AG10803 (cell line): ENCODE measurements at regions not wholly inside any gene's neighbourhood (a gene's known extent, or its start where the extent isn't known, plus 50 kb on each side); places are given as distances from the start of the nearest gene placed in this dataset.
A peak's percentile ranks its signal among the peaks of the same experiment; 100 is the strongest.
"Not testable (repeated sequence)": the region's sequence is repeated elsewhere in the genome, so short reads cannot be mapped to it uniquely, and the experiment has no call there.

Experiments
- DNase-seq: peaks from one replicate; pipeline ENCODE4 v3.0.0; 2010; ENCODE audit warnings: low read depth
- H3K4me3 ChIP-seq: 2 replicates; pipeline ENCODE4 v1.5.1; 2011; ENCODE audit warnings: mild to moderate bottlenecking, low read length, control low read depth
- TF ChIP-seq, protein P1 (sequence below): conservative IDR thresholded peaks from 2 replicates; pipeline ENCODE4 v1.5.1; 2011; ENCODE audit warnings: mild to moderate bottlenecking, low read length, control low read depth, inconsistent platforms

- TF ChIP-seq, protein P1, sequence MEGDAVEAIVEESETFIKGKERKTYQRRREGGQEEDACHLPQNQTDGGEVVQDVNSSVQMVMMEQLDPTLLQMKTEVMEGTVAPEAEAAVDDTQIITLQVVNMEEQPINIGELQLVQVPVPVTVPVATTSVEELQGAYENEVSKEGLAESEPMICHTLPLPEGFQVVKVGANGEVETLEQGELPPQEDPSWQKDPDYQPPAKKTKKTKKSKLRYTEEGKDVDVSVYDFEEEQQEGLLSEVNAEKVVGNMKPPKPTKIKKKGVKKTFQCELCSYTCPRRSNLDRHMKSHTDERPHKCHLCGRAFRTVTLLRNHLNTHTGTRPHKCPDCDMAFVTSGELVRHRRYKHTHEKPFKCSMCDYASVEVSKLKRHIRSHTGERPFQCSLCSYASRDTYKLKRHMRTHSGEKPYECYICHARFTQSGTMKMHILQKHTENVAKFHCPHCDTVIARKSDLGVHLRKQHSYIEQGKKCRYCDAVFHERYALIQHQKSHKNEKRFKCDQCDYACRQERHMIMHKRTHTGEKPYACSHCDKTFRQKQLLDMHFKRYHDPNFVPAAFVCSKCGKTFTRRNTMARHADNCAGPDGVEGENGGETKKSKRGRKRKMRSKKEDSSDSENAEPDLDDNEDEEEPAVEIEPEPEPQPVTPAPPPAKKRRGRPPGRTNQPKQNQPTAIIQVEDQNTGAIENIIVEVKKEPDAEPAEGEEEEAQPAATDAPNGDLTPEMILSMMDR, result no peak
- H3K4me3 ChIP-seq, result no peak overlapping the region
- no peak for DNase-seq
Measured at GRCh38 chrX:131861088-131861787, 161.9 kb upstream of the STK26 start.

DNA sequence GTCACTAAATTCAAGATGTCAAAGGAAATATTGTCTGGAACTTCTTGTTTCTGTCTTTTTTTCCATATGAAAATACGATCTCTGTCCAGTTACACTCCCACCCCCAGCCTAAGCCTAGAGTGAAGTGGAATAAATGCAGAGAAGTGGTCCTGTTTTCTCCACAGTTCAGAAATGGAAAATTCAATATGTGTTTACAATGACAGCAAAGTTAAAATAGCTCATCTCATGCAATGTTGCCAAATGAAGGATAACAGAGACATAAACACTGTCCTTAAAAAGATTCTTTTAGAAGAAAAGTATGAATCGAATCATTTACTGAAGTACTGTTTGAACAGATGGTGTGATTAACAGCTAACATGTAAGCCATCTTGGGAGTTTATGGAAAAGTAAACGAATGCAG is 160.8 kb upstream of the STK26 start:
- DNase-seq, result no peak
- TF ChIP-seq, protein P1, result no peak
- no peak overlapping the region for H3K4me3 ChIP-seq

DNA sequence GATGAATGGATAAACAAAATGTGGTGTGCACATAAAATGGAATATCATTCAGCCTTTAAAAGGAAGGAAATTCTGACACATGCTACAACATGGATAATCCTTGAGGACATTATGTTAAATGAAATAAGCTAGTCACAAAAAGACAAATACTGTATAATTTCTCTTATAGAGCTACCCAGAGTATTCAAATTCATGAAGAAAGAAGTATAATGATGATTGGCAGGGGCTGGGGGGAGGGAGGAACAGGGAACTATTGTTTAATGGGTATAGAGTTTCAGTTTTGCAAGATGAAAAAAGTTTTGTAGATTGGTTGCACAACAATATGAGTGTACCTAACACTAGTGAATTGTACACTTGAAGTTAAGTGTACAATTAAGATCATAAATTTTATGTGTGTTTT is 153.9 kb upstream of the STK26 start:
- DNase-seq, result no peak
- no peak overlapping the region for H3K4me3 ChIP-seq
- TF ChIP-seq, protein P1, result no peak

DNA sequence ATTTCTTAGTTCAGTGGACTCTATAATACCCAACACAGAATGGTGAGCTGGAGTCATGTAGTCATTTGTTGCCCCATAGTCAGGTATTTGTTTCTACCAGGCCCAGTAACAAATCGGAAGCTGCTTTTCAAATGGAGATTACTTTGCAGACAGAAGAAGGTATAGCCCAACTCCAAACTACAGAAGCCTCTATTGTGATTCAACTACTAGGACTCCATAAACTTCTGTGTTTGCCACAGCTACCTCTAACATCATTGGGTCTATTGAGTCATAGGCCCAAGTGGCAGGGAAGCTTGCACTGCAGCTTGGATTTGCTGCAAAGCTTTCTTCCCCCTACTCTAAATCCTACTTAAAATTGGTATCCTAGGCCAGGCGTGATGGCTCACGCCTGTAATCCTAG is 148.8 kb upstream of the STK26 start:
- H3K4me3 ChIP-seq, result no peak overlapping the region
- TF ChIP-seq, protein P1, result no peak
- no peak for DNase-seq

GRCh38 chrX:131875827-131876226 is 147.3 kb upstream of the STK26 start:
- not testable (repeated sequence) for DNase-seq, H3K4me3 ChIP-seq

DNA sequence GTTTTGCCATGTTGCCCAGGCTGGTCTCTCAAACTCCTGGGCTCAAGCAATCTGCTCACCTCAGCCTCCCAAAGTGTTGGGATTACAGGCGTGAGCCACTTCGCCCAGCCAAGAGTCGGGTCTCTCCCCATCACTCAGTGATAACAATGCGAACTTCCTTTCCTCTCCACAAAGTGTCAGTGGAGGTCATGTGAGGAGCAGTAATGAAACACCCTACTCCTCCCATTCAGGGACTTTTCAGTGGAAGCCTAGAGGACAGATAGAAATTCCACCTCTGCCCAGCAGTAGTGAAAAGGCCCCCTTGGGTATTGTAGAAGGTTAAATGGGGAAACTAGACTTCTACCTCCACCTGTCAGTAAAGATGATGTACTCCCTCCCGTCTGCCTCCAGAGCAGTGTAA is 141.9 kb upstream of the STK26 start:
- TF ChIP-seq, protein P1, result no peak
- DNase-seq, result no peak
- H3K4me3 ChIP-seq, result no peak overlapping the region

GRCh38 chrX:131885042-131885441 is 138.1 kb upstream of the STK26 start:
- not testable (repeated sequence) for H3K4me3 ChIP-seq, DNase-seq

GRCh38 chrX:131893857-131894256 is 129.2 kb upstream of the STK26 start:
- not testable (repeated sequence) for DNase-seq, H3K4me3 ChIP-seq

DNA sequence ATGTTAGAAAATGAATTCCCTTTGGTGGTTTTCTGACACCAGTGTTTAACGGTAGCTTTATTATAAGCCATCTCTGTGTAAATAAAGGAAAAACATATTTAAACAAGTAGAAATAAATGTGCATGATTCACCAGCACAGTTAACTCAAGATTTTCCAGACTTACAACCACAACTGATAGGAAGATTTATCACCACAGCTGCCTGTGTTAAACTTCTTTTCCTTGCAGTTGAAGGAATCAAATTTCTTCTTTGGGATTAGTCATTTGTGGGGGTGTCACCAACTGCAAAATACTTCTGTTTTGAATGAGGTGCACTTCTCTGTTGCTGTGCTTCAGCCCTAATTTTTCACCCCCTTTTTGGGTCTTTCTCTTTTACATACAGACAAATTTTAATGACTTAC is 128.1 kb upstream of the STK26 start:
- DNase-seq, result peak; percentile 6
- no peak overlapping the region for H3K4me3 ChIP-seq
- TF ChIP-seq, protein P1, result no peak
